ENCODE measurements at regions not wholly inside any gene's neighbourhood (a gene's known extent, or its start where the extent isn't known, plus 50 kb on each side); places are given as distances from the start of the nearest gene placed in this dataset.

DNA sequence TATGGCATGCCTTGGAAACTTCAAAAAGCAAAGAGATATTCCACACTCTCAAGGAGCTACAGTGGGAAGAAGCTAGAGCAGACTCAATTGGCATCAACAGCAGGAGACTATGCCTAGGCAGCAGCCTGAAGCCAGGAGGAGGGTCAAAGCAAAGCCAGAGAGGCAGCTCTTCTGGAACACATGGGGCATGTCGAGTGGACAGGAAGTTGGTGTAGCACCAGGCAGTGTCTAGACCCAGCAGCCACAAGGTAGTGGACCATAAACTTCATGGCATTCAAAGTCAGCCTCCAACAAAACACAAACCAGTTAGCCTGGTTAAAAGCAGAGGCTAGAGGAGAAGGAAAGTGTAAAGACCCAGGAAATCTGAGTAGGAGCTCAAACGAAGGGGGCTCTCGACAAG, 311.2 kb upstream of the PKDCC start:
- Histone ChIP-seq H3K79me2 (ENCODE audit: insufficient read depth, low read length) (no peaks in the 10 kb centered on the region), H3K4me1 (ENCODE audit: insufficient read depth, low read length) (no peaks in the 10 kb centered on the region), H3K9me3 (ENCODE audit: insufficient read depth, low read depth, low read length) (no peaks in the 10 kb centered on the region), H4K20me1 (ENCODE audit: insufficient read depth, low read length) (no peaks in the 10 kb centered on the region), H3K27me3 (ENCODE audit: insufficient read depth, low read length) (peaks cover 2% of the 10 kb centered on the region), H2AFZ (ENCODE audit: low read depth, low read length) (no peak overlapping the region), H3K4me3 (ENCODE audit: insufficient read depth, low read depth, low read length) (no peak overlapping the region), H3K36me3 (ENCODE audit: insufficient read depth, low read length) (no peaks in the 10 kb centered on the region), H3K4me2 (ENCODE audit: low read length) (no peak overlapping the region), H3K9ac (ENCODE audit: low read length) (no peak overlapping the region), H3K27ac (ENCODE audit: low read depth, low read length) (no peak overlapping the region)
- Mint-ChIP-seq H3K4me1 (ENCODE audit: low read depth, unreplicated experiment) (no peaks in the 10 kb centered on the region), H3K4me3 (ENCODE audit: unreplicated experiment) (no peak overlapping the region), H3K27me3 (ENCODE audit: low read depth, unreplicated experiment) (peaks cover 2% of the 10 kb centered on the region), H3K27ac (ENCODE audit: unreplicated experiment) (no peak overlapping the region), H3K36me3 (ENCODE audit: low read depth, unreplicated experiment) (no peaks in the 10 kb centered on the region), H3K9me3 (ENCODE audit: unreplicated experiment) (peaks cover 2% of the 10 kb centered on the region)
- FAIRE-seq (no peak), DNase-seq (ENCODE audit: low read depth) (no peak)
- no peak for TF ChIP-seq EZH2 (IDR thresholded peaks at IDR 0.05; ENCODE audit: insufficient read depth, low read length)
- TF ChIP-seq, protein P1, sequence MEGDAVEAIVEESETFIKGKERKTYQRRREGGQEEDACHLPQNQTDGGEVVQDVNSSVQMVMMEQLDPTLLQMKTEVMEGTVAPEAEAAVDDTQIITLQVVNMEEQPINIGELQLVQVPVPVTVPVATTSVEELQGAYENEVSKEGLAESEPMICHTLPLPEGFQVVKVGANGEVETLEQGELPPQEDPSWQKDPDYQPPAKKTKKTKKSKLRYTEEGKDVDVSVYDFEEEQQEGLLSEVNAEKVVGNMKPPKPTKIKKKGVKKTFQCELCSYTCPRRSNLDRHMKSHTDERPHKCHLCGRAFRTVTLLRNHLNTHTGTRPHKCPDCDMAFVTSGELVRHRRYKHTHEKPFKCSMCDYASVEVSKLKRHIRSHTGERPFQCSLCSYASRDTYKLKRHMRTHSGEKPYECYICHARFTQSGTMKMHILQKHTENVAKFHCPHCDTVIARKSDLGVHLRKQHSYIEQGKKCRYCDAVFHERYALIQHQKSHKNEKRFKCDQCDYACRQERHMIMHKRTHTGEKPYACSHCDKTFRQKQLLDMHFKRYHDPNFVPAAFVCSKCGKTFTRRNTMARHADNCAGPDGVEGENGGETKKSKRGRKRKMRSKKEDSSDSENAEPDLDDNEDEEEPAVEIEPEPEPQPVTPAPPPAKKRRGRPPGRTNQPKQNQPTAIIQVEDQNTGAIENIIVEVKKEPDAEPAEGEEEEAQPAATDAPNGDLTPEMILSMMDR (IDR thresholded peaks at IDR 0.05; ENCODE audit: insufficient read depth, low read depth, low read length), result no peak

DNA sequence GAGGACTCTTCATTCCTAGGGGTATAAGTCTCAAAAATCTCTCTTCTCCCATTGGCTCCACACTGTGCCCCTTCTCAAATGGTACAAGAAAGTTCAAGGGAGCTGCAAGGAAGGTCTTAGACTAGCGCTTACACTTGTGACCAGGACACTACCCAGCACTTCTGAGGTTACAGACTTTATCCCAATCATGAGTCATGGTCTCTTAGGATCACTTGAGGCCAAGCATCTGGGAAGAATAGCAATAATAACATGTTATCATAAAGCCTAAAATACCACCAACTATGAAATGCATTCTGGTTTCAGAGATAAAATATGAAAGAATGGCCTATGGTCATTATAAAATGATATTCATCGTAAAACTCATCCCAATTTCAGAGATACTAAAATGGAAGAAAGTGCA, 309.9 kb upstream of the PKDCC start:
- no peaks in the 10 kb centered on the region for H3K79me2 ChIP-seq (ENCODE audit: insufficient read depth, low read length)
- no peak overlapping the region for H2AFZ ChIP-seq (ENCODE audit: low read depth, low read length)
- H4K20me1 ChIP-seq (ENCODE audit: insufficient read depth, low read length), result no peaks in the 10 kb centered on the region
- DNase-seq (ENCODE audit: low read depth), result no peak
- H3K27ac Mint-ChIP-seq (ENCODE audit: unreplicated experiment), result no peak overlapping the region
- H3K4me1 ChIP-seq (ENCODE audit: insufficient read depth, low read length), result no peaks in the 10 kb centered on the region
- no peak for TF ChIP-seq EZH2 (IDR thresholded peaks at IDR 0.05; ENCODE audit: insufficient read depth, low read length)
- TF ChIP-seq, protein P1 (IDR thresholded peaks at IDR 0.05; ENCODE audit: insufficient read depth, low read depth, low read length), result no peak
- H3K9ac ChIP-seq (ENCODE audit: low read length), result no peak overlapping the region
- no peak for FAIRE-seq
- H3K36me3 Mint-ChIP-seq (ENCODE audit: low read depth, unreplicated experiment), result no peaks in the 10 kb centered on the region
- no peak overlapping the region for H3K4me2 ChIP-seq (ENCODE audit: low read length)
- peaks cover 2% of the 10 kb centered on the region for H3K27me3 ChIP-seq (ENCODE audit: insufficient read depth, low read length)
- no peaks in the 10 kb centered on the region for H3K4me1 Mint-ChIP-seq (ENCODE audit: low read depth, unreplicated experiment)
- no peak overlapping the region for H3K27ac ChIP-seq (ENCODE audit: low read depth, low read length)
- no peaks in the 10 kb centered on the region for H3K9me3 ChIP-seq (ENCODE audit: insufficient read depth, low read depth, low read length)
- no peak overlapping the region for H3K4me3 ChIP-seq (ENCODE audit: insufficient read depth, low read depth, low read length)
- no peaks in the 10 kb centered on the region for H3K36me3 ChIP-seq (ENCODE audit: insufficient read depth, low read length)
- H3K27me3 Mint-ChIP-seq (ENCODE audit: low read depth, unreplicated experiment), result peaks cover 2% of the 10 kb centered on the region
- peaks cover 2% of the 10 kb centered on the region for H3K9me3 Mint-ChIP-seq (ENCODE audit: unreplicated experiment)
- no peak overlapping the region for H3K4me3 Mint-ChIP-seq (ENCODE audit: unreplicated experiment)

DNA sequence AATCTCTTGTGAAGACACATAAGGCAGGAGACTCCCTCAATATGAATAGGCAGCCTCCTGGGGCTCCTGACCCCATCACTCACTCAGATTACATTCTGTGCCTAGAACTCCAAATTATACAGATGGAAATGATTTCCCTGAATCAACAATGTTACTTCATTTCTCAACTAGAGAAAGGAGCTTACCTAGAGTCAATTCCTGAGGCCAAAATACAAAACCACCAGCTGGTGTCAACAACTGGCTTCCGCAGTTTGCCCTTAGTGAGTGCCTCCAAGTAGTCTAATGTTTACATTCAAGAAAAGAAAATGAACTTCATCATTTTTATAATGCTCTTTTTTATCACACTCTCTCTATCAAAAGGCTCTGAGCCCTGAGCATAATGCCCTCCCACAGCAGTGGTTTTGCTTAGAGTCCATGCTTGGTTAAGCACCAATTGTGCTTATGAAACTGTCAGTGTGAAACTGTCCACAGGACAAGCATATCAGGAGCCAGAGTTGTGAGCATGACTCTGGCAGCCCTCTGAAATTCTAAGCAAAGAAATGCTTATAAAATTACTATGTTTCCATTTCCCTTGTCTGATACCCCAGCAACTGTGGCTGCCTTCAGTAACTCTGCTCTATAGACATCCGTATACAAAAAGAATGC, 305.7 kb upstream of the PKDCC start:
- Mint-ChIP-seq H3K9me3 (ENCODE audit: unreplicated experiment) (no peaks in the 10 kb centered on the region), H3K27me3 (ENCODE audit: low read depth, unreplicated experiment) (peaks cover 2% of the 10 kb centered on the region), H3K27ac (ENCODE audit: unreplicated experiment) (no peak overlapping the region), H3K36me3 (ENCODE audit: low read depth, unreplicated experiment) (no peaks in the 10 kb centered on the region), H3K4me3 (ENCODE audit: unreplicated experiment) (no peak overlapping the region), H3K4me1 (ENCODE audit: low read depth, unreplicated experiment) (no peaks in the 10 kb centered on the region)
- H3K36me3 ChIP-seq (ENCODE audit: insufficient read depth, low read length), result no peaks in the 10 kb centered on the region
- no peak overlapping the region for H3K27ac ChIP-seq (ENCODE audit: low read depth, low read length)
- no peak for TF ChIP-seq EZH2 (IDR thresholded peaks at IDR 0.05; ENCODE audit: insufficient read depth, low read length)
- TF ChIP-seq, protein P1 (IDR thresholded peaks at IDR 0.05; ENCODE audit: insufficient read depth, low read depth, low read length), result no peak
- FAIRE-seq, result no peak
- H3K9me3 ChIP-seq (ENCODE audit: insufficient read depth, low read depth, low read length), result no peaks in the 10 kb centered on the region
- H3K27me3 ChIP-seq (ENCODE audit: insufficient read depth, low read length), result no peaks in the 10 kb centered on the region
- H2AFZ ChIP-seq (ENCODE audit: low read depth, low read length), result no peak overlapping the region
- no peak for DNase-seq (ENCODE audit: low read depth)
- no peak overlapping the region for H3K4me2 ChIP-seq (ENCODE audit: low read length)
- no peaks in the 10 kb centered on the region for H3K4me1 ChIP-seq (ENCODE audit: insufficient read depth, low read length)
- H3K79me2 ChIP-seq (ENCODE audit: insufficient read depth, low read length), result no peaks in the 10 kb centered on the region
- H3K9ac ChIP-seq (ENCODE audit: low read length), result no peak overlapping the region
- no peak overlapping the region for H3K4me3 ChIP-seq (ENCODE audit: insufficient read depth, low read depth, low read length)
- no peaks in the 10 kb centered on the region for H4K20me1 ChIP-seq (ENCODE audit: insufficient read depth, low read length)

Data from astrocyte (in vitro differentiated cells and primary cell).